ENCODE measurements at regions not wholly inside any gene's neighbourhood (a gene's known extent, or its start where the extent isn't known, plus 50 kb on each side); places are given as distances from the start of the nearest gene placed in this dataset.

GRCh38 chr6:40022867-40023266 is 88.6 kb upstream of the MOCS1 start:
- Mint-ChIP-seq H3K4me3 (ENCODE audit: low read depth, unreplicated experiment) (no peak overlapping the region), H3K27me3 (ENCODE audit: unreplicated experiment) (no peaks in the 10 kb centered on the region), H3K27ac (ENCODE audit: unreplicated experiment) (no peak overlapping the region), H3K4me1 (ENCODE audit: low read depth, unreplicated experiment) (no peaks in the 10 kb centered on the region), H3K9me3 (ENCODE audit: low read depth, unreplicated experiment) (peaks cover 19% of the 10 kb centered on the region), H3K36me3 (ENCODE audit: insufficient read depth, unreplicated experiment) (no peaks in the 10 kb centered on the region)
- CTCF ChIA-PET = no interaction called here
- no peak for DNase-seq
- TF ChIP-seq CTCF (IDR thresholded peaks at IDR 0.05; ENCODE audit: unreplicated experiment) = no peak
- intact Hi-C loops (cut with micrococcal nuclease; ENCODE audit: unreplicated experiment) = no loop called here
- no TSS peak for BruUV-seq (replicated peaks)

- CTCF ChIA-PET = no interaction called here
- TF ChIP-seq CTCF (IDR thresholded peaks at IDR 0.05; ENCODE audit: unreplicated experiment) = no peak
- Mint-ChIP-seq H3K4me3 (ENCODE audit: low read depth, unreplicated experiment) (no peak overlapping the region), H3K9me3 (ENCODE audit: low read depth, unreplicated experiment) (peaks cover 21% of the 10 kb centered on the region), H3K36me3 (ENCODE audit: insufficient read depth, unreplicated experiment) (no peaks in the 10 kb centered on the region), H3K27me3 (ENCODE audit: unreplicated experiment) (no peaks in the 10 kb centered on the region), H3K27ac (ENCODE audit: unreplicated experiment) (no peak overlapping the region), H3K4me1 (ENCODE audit: low read depth, unreplicated experiment) (no peaks in the 10 kb centered on the region)
- intact Hi-C loops (cut with micrococcal nuclease; ENCODE audit: unreplicated experiment) = no loop called here
- DNase-seq = no peak
- BruUV-seq (replicated peaks) = no TSS peak
Observed at GRCh38 chr6:40020166-40020565, 85.9 kb upstream of the MOCS1 start.

GRCh38 chr6:40015530-40015929 is 81.3 kb upstream of the MOCS1 start:
- Mint-ChIP-seq H3K4me1 (ENCODE audit: low read depth, unreplicated experiment) (no peaks in the 10 kb centered on the region), H3K9me3 (ENCODE audit: low read depth, unreplicated experiment) (peaks cover 26% of the 10 kb centered on the region), H3K27ac (ENCODE audit: unreplicated experiment) (no peak overlapping the region), H3K4me3 (ENCODE audit: low read depth, unreplicated experiment) (no peak overlapping the region), H3K27me3 (ENCODE audit: unreplicated experiment) (no peaks in the 10 kb centered on the region), H3K36me3 (ENCODE audit: insufficient read depth, unreplicated experiment) (no peaks in the 10 kb centered on the region)
- no peak for DNase-seq
- BruUV-seq (replicated peaks) = no TSS peak
- CTCF ChIA-PET = no interaction called here
- intact Hi-C loops (cut with micrococcal nuclease; ENCODE audit: unreplicated experiment) = no loop called here
- no peak for TF ChIP-seq CTCF (IDR thresholded peaks at IDR 0.05; ENCODE audit: unreplicated experiment)

- DNase-seq = no peak
- Mint-ChIP-seq H3K4me1 (ENCODE audit: low read depth, unreplicated experiment) (no peaks in the 10 kb centered on the region), H3K9me3 (ENCODE audit: low read depth, unreplicated experiment) (peaks cover 18% of the 10 kb centered on the region), H3K27ac (ENCODE audit: unreplicated experiment) (no peak overlapping the region), H3K4me3 (ENCODE audit: low read depth, unreplicated experiment) (no peak overlapping the region), H3K36me3 (ENCODE audit: insufficient read depth, unreplicated experiment) (no peaks in the 10 kb centered on the region), H3K27me3 (ENCODE audit: unreplicated experiment) (no peaks in the 10 kb centered on the region)
- intact Hi-C loops (cut with micrococcal nuclease; ENCODE audit: unreplicated experiment) = no loop called here
- TF ChIP-seq CTCF (IDR thresholded peaks at IDR 0.05; ENCODE audit: unreplicated experiment) = no peak
- BruUV-seq (replicated peaks) = no TSS peak
- CTCF ChIA-PET = no interaction called here
Observed at GRCh38 chr6:40011844-40012243, 77.6 kb upstream of the MOCS1 start.
